DND-41 (cell line): ENCODE measurements at regions not wholly inside any gene's neighbourhood (a gene's known extent, or its start where the extent isn't known, plus 50 kb on each side); places are given as distances from the start of the nearest gene placed in this dataset.

ENCODE experiments used
- EZH2 ChIP-seq: IDR thresholded peaks from 3 replicates; pipeline ENCODE4 v1.6.1; 2012; ENCODE audit warnings: borderline replicate concordance, low read depth, mild to moderate bottlenecking, moderate library complexity, low read length, inconsistent platforms; ENCODE audit not compliant: severe bottlenecking
- TF ChIP-seq, protein P1 (sequence below): IDR thresholded peaks from 2 replicates; pipeline ENCODE4 v1.5.1; 2012; ENCODE audit warnings: borderline replicate concordance, low read length, moderate library complexity, mild to moderate bottlenecking; ENCODE audit not compliant: poor library complexity, severe bottlenecking; ENCODE audit errors: extremely low read depth

DNA sequence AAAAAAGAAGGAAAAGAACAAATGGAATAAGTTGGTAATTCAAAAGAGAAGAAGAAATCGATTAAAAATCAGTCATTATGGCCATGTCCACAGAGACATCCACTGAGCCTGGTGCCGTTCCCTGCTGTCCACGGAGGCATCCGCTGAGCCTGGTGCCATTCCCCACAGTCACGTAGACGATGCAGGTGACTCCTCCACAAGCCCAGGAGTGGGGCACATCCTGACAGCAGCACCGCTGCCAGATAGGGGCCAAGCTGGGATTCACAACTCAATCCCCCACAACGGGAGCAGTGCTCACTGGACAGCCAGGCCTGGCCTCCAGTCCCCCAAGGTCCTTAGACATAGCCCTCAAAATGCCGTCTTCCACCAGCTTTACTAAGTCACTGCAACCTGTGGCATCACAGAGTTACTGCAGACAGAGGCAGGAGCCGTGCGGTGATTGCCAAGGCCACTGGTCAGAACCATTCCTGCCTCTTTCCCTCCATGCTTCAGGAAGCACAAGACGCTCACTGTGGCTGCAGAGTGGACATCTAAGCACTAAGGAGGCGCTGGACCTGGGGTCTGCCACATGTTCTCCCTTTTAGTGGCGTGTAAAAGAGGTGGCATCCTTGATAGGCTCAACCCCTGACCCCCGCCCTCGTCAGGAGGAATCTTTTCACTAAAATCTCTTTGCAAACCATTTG, 131.5 kb upstream of the SPACA7 start:
- TF ChIP-seq, protein P1, sequence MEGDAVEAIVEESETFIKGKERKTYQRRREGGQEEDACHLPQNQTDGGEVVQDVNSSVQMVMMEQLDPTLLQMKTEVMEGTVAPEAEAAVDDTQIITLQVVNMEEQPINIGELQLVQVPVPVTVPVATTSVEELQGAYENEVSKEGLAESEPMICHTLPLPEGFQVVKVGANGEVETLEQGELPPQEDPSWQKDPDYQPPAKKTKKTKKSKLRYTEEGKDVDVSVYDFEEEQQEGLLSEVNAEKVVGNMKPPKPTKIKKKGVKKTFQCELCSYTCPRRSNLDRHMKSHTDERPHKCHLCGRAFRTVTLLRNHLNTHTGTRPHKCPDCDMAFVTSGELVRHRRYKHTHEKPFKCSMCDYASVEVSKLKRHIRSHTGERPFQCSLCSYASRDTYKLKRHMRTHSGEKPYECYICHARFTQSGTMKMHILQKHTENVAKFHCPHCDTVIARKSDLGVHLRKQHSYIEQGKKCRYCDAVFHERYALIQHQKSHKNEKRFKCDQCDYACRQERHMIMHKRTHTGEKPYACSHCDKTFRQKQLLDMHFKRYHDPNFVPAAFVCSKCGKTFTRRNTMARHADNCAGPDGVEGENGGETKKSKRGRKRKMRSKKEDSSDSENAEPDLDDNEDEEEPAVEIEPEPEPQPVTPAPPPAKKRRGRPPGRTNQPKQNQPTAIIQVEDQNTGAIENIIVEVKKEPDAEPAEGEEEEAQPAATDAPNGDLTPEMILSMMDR = no peak
- TF ChIP-seq EZH2 = no peak
